Nephron progenitor cell (in vitro differentiated cells): ENCODE measurements at regions not wholly inside any gene's neighbourhood (a gene's known extent, or its start where the extent isn't known, plus 50 kb on each side); places are given as distances from the start of the nearest gene placed in this dataset.

Experiments
- DNase-seq: peaks from one replicate; pipeline ENCODE4 v3.0.0; 2021
- H3K27ac Mint-ChIP-seq: 2 replicates; pipeline ENCODE4 v1.8.0; 2021; ENCODE audit warnings: mild to moderate bottlenecking, moderate library complexity, mixed read lengths
- H3K27me3 Mint-ChIP-seq: 2 replicates; pipeline ENCODE4 v1.8.0; 2021; ENCODE audit warnings: mild to moderate bottlenecking, low read depth, mixed read lengths; ENCODE audit not compliant: poor library complexity
- H3K36me3 Mint-ChIP-seq: 2 replicates; pipeline ENCODE4 v1.8.0; 2021; ENCODE audit warnings: low read depth, mixed read lengths
- H3K4me1 Mint-ChIP-seq: 2 replicates; pipeline ENCODE4 v1.8.0; 2021; ENCODE audit warnings: mixed read lengths
- H3K4me3 Mint-ChIP-seq: 2 replicates; pipeline ENCODE4 v1.8.0; 2021; ENCODE audit warnings: mild to moderate bottlenecking, moderate library complexity, mixed read lengths
- H3K9me3 Mint-ChIP-seq: 2 replicates; pipeline ENCODE4 v1.8.0; 2021; ENCODE audit warnings: mild to moderate bottlenecking, moderate library complexity, mixed read lengths
- TF ChIP-seq, protein P1 (sequence below): fragments of 200-600 bp; sonication (generic); IDR thresholded peaks from 2 replicates; pipeline ENCODE4 v1.5.0; 2021; ENCODE audit warnings: antibody characterized with exemption

DNA sequence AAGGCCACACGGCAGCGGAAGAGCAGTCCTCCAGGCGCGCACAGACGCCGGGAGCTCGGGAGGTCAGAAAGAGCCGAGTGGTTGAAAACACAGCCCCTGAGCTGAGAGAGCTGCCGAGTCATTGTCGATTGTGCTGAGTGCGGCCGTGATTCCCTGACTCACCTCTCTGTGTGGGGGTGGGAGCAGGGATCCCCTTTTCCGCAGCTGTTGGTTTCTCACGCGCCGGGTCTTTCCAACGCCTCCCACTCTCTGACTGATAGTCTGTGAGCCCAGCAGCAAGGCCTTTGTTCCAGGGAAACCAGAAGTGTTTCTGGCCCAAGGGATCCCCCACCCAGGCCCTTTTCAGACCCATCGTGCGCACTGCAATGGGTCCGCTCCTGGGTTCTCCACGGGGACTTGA lies 97.3 kb downstream of the MRPL36 start:
- Mint-ChIP-seq H3K4me1 (peaks cover 28% of the 10 kb centered on the region), H3K36me3 (peaks cover 11% of the 10 kb centered on the region), H3K4me3 (no peak overlapping the region), H3K27ac (no peak overlapping the region), H3K9me3 (peaks cover 43% of the 10 kb centered on the region), H3K27me3 (peaks cover 13% of the 10 kb centered on the region)
- TF ChIP-seq, protein P1, sequence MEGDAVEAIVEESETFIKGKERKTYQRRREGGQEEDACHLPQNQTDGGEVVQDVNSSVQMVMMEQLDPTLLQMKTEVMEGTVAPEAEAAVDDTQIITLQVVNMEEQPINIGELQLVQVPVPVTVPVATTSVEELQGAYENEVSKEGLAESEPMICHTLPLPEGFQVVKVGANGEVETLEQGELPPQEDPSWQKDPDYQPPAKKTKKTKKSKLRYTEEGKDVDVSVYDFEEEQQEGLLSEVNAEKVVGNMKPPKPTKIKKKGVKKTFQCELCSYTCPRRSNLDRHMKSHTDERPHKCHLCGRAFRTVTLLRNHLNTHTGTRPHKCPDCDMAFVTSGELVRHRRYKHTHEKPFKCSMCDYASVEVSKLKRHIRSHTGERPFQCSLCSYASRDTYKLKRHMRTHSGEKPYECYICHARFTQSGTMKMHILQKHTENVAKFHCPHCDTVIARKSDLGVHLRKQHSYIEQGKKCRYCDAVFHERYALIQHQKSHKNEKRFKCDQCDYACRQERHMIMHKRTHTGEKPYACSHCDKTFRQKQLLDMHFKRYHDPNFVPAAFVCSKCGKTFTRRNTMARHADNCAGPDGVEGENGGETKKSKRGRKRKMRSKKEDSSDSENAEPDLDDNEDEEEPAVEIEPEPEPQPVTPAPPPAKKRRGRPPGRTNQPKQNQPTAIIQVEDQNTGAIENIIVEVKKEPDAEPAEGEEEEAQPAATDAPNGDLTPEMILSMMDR: no peak
- no peak for DNase-seq

DNA sequence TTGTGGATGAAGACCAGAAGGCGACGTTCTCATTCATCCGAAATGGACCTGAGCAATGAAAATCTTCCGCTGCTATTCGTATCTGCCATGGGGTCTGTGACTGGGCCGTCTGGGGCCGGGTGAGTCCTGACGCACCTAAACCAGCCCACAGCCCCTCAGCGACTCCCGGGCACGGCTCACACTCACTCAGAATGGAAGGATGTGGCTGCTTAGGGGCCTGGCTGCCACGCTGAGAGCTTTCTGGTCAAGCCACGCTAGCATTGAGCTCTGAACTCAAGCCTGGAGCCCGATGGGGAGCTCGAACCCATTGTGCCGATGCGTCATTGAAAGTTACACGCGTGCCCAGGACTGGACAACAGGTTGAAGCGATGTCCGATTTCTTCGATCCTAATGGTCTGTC lies 97.8 kb downstream of the MRPL36 start:
- H3K4me1 Mint-ChIP-seq: peaks cover 23% of the 10 kb centered on the region
- H3K9me3 Mint-ChIP-seq: peaks cover 40% of the 10 kb centered on the region
- no peak overlapping the region for H3K4me3 Mint-ChIP-seq
- H3K36me3 Mint-ChIP-seq: peaks cover 11% of the 10 kb centered on the region
- no peak overlapping the region for H3K27ac Mint-ChIP-seq
- H3K27me3 Mint-ChIP-seq: peaks cover 13% of the 10 kb centered on the region
- TF ChIP-seq, protein P1: no peak
- no peak for DNase-seq

DNA sequence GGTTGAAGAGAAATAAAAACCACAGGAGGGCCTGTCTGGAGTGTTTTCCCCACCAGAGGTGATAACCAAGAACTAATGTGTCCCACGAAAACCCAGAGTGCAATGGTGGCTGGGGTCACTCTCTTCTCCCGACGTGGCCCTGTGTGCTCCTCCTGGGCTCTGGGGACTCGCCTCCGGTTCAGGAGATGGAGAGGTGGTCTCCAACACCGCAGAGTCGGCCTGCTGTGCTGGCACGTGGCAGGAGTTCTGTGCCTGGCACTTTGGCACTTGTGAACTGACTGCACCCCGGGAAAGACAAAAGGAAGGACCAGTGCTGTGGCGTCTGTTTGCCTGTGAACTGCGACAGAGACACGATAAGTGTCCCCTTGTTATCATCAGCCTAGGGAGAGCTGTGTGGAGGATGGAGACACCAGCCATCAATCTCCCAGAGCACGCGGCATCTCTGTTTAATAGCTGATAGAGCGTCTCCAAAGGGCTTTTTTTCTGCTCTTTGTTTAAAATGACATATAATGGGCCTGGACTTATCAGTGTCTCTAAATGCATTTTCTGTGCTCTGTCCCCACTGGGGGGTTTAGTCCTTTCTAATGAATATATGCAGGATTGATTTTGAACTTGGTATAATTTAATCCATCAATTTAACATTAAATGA lies 98.3 kb downstream of the MRPL36 start:
- DNase-seq: no peak
- TF ChIP-seq, protein P1: no peak
- Mint-ChIP-seq H3K9me3 (peaks cover 36% of the 10 kb centered on the region), H3K4me3 (no peak overlapping the region), H3K4me1 (peaks cover 18% of the 10 kb centered on the region), H3K27ac (no peak overlapping the region), H3K27me3 (peaks cover 13% of the 10 kb centered on the region), H3K36me3 (peaks cover 7% of the 10 kb centered on the region)

DNA sequence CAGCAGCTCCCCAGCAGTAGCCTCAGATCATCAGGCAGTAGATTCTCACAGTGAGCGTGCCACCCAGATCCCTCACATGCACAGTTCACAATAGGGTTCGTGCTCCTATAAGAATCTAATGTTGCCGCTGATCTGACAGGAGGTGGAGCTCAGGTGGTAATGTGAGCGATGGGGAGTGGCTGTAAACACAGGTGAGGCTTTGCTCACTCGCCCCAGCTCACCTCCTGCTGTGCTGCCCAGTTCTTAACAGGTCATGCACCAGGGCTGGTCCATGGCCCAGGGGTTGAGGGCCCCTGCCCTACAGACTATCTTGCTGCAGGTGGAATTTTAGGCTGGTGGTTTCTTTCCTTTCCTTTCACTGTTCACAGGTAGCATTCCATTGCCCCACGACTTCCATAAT lies 100.2 kb downstream of the MRPL36 start:
- Mint-ChIP-seq H3K27me3 (peaks cover 13% of the 10 kb centered on the region), H3K4me3 (no peak overlapping the region), H3K4me1 (peaks cover 17% of the 10 kb centered on the region), H3K27ac (no peak overlapping the region), H3K9me3 (peaks cover 28% of the 10 kb centered on the region), H3K36me3 (peaks cover 5% of the 10 kb centered on the region)
- DNase-seq: no peak
- TF ChIP-seq, protein P1: no peak

DNA sequence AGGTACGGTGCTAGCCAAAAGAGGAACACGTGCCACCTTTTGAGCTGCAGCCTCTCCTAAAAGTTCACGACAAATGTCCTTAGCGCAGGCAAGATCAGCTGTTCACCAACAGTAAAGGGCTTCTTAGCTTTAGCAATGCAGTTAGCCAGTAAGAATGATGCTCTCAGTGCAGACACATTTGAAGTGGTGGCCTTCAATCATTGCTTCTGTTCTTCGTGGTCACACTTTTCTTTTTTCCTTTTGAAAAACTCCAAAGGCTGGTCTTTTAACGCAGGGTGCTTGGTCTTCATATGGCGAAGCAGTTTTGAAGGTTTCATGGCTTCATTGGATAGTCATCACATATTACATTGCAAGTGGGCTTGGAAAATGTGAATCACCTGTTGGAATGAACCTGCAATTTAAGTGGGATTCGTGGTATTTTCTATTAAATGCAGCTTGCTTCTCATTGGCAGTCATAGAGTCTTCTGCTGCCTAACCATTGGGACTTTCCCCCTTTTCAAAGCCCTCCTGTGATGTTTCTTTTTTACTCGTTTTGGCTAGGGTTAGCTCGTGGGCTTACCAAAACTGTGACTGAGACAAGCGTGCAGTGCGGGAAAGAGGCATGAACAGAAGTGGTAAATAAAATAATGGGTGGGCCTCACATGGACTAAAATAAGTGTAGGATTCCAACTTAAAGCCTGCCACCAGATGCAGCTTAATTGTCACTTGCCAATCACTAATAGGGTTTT lies 100.9 kb downstream of the MRPL36 start:
- H3K4me3 Mint-ChIP-seq: no peak overlapping the region
- no peak overlapping the region for H3K27ac Mint-ChIP-seq
- H3K4me1 Mint-ChIP-seq: peaks cover 17% of the 10 kb centered on the region
- peaks cover 28% of the 10 kb centered on the region for H3K9me3 Mint-ChIP-seq
- TF ChIP-seq, protein P1: no peak
- DNase-seq: no peak
- H3K27me3 Mint-ChIP-seq: peaks cover 13% of the 10 kb centered on the region
- peaks cover 5% of the 10 kb centered on the region for H3K36me3 Mint-ChIP-seq

DNA sequence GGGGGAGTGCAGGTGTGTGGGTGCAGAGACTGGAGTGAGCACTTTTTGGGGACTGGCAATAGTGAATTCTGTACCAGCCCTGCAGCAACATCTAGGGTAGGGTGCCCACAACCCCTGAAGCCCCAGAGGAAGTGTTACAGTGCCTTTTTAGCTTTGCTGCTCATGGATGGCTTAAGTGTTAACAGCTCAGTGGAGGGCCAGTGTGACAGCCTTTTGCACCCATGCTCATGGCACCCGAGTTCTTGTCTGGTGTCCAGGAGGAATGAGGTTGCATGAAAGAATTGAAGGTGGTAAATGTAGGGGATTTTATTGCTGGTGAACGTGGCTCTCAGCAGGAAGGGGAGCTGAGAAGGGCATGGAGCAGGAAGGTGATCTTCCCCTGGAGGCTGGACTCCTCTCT lies 107.3 kb downstream of the MRPL36 start:
- peaks cover 24% of the 10 kb centered on the region for H3K9me3 Mint-ChIP-seq
- no peak for DNase-seq
- no peak overlapping the region for H3K27ac Mint-ChIP-seq
- no peak overlapping the region for H3K4me3 Mint-ChIP-seq
- H3K36me3 Mint-ChIP-seq: no peaks in the 10 kb centered on the region
- TF ChIP-seq, protein P1: no peak
- peaks cover 13% of the 10 kb centered on the region for H3K27me3 Mint-ChIP-seq
- no peaks in the 10 kb centered on the region for H3K4me1 Mint-ChIP-seq
